ENCODE measurements at regions not wholly inside any gene's neighbourhood (a gene's known extent, or its start where the extent isn't known, plus 50 kb on each side); places are given as distances from the start of the nearest gene placed in this dataset.
"Not testable (repeated sequence)": the region's sequence is repeated elsewhere in the genome, so short reads cannot be mapped to it uniquely, and the experiment has no call there.

- DNase-seq = no peak
These were observed 350.8 kb downstream of the EMP1 start for GRCh38 chr12:13547283-13547682.

GRCh38 chr12:13546231-13546630, 349.7 kb downstream of the EMP1 start:
- DNase-seq = no peak

- no peak for DNase-seq
These were observed 342.5 kb downstream of the EMP1 start for GRCh38 chr12:13539051-13539450.

DNA sequence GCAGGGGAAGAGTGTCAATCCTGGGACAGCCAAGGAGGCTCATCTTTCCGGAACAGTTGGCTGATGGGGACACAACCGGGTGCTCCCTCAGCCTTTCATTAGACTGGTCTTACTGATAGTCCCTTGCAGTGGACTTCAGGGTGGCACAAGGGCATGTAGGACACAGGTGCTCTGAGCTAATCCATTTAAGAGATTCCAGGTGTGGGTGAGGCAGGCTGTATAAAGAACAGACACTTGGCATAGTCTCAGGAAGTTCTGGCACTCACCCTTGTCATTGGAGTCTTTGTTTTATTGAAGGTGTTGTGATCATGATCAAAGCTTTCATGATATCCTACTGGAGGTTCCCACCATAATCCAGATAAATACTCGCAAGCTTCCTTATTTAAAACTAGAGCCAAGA, 341.6 kb downstream of the EMP1 start:
- DNase-seq = no peak

DNA sequence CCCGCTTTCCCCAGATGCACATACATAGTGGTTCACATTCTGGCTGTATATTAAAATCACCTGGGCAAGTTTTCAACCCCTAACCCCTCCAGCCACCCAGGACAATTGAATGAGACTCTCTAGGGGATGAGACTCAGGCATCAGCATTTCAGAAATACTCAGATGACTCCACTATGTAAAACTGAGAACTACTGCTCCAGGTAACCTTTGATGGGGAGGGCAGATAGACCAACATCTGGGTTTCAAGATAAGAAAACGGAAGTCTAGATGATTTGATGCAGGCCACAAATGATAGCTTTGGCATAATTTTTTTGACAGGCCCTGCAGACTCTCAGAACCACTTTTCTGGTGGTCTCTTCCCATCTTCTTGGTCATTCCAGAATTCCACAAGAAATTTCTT, 341.1 kb downstream of the EMP1 start:
- DNase-seq = no peak

- DNase-seq = no peak
These were observed 339.8 kb downstream of the EMP1 start for GRCh38 chr12:13536219-13536910.

DNA sequence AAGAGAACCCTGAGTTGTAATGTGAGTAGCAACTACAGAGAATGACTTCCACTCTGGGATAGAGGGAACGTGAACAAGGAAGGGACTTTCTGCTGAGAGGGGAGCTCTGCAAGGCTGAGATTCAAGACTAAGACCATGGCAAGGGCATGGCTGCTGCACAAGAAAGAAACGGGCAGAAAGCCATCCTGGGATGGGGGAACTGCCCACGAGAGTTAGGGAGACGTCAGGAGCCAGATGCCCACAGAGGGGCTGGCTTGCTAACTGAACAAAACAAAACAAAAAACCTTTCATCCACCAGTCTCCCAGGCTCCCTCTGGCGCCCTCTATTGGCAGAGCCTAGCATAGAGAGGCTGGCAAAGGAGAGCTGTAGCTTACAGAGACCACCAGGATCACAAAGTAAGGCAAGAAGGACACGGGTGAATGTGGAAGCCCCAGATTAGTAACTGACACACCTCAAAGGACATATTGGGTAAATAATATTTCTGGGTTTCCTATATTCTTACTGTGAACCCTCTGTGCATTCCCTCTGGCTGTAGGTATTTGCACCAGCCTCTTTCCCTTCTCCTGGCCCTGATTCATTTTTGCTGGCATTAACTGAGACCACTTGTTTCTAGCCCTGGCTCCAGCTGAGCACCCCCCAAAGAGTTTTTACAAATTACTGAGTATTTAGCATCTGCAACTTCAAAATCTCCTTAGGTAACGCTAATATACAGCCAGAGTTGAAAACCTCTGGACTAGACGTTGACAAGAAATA, 338.3 kb downstream of the EMP1 start:
- peak; percentile 4 for DNase-seq

DNA sequence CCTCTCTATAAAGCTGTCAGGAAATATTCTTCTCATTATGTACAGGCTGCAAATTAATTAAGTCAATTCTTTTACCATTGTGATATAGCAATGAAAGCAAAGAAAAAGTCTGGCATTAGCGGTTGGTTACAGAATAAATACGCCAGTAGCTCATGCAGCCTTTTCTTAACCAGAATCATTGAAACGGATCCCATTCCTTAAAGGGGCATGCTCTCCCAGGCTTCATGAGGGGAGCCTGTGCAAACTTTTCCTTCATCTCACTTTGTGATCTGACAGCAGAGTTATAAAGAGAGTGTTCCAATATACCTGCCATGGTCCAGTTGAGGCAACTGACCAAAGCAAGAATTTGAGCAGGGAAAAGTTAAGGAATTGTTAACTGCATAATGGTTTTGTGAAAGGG, 337.7 kb downstream of the EMP1 start:
- DNase-seq = no peak

GRCh38 chr12:13530966-13531365, 334.4 kb downstream of the EMP1 start:
- DNase-seq = no peak

GRCh38 chr12:13526185-13526921, 329.8 kb downstream of the EMP1 start:
- not testable (repeated sequence) for DNase-seq

DNA sequence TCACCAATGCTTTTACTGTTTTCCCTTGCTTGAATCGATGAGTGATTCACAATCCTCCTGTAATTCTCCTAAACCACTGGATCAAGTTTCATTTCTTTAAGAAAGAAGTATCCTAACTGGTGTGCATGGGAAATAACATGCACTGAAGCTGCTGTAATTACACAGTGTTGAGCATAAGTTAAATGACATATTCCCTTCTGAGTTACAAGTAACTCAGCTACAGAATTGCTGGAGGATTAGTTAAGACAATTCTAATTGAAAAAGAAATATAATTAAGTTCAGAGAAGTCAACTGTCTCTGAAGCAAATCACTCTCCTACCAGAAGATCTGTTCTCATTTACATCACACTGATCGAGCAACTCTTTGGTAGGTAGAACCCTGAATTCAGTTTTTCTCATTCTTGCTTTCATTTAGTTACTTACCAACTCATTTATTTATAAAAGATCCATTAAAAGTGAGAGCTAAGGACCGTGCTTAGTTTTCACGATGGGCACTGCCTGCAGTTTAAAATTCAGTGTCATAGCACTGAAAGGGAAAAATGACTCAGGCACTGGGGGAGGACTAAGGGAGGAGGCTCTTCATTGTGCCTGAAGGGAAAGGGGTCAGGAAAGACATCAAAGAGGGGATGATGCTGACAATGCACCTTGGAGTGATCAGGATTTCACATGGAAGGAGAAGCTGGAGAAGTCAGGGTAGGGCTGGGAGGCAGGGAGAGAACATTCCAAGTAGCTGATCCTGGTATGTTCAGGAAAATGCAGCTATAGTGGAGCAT, 327.2 kb downstream of the EMP1 start:
- no peak for DNase-seq

DNA sequence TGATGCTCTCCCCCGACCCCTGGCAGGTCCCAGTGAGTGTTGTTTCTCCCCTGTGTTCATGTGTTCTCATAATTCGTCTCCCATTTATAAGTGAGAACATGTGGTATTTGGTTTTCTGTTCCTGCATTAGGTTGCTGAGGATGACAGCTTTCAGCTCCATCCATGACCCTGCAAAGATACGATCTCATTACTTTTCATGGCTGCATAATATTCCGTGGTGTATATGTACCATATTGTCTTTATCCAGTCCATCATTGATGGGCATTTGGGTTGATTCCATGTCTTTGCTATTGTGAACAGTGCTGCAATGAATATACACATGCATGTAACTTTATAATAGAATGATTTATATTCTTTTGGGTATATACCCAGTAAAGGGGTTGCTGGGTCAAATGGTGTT, 321.5 kb downstream of the EMP1 start:
- DNase-seq = not testable (repeated sequence)

DNA sequence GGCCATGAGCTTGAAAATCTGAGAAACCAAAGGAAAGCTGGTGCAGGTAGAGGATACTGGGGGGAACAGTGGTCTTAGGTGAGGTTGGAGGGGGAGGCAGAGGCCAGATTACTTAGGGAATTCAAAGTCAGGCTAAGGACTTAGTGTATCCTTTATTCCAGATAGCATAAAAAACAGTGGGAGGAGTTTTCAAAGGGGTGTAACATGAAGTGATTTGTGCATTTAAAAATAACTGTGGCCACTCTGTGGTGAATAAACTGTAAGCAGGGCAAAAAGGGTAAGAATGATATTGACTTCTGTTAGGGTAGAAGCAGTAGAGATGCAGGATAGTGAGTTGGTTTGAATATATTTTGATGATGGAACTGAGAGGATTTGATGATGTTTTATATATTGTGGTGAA, 313.2 kb downstream of the EMP1 start:
- DNase-seq = no peak

- no peak for DNase-seq
These were observed 309.1 kb downstream of the EMP1 start for GRCh38 chr12:13505636-13506035.

DNA sequence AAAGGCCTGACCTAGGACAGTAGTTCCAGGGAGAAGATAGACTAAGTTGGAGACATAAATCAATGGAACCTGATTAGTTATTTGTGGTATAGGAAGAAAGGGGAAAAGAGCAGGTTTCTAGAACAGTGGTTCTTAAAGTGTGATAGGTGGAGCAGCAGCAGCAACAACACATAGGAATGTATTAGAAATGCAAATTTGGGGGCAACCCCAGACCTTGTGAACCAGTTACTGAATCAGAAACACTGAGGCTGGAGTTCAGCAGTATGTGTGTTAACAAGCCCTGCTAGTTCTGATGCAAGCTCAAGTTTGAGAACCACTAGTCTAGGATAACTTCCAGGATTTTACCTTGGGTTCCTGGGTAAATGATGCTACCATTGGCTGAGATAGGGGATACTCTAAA, 308.7 kb downstream of the EMP1 start:
- DNase-seq = no peak

GRCh38 chr12:13504736-13505135, 308.2 kb downstream of the EMP1 start:
- no peak for DNase-seq

DNA sequence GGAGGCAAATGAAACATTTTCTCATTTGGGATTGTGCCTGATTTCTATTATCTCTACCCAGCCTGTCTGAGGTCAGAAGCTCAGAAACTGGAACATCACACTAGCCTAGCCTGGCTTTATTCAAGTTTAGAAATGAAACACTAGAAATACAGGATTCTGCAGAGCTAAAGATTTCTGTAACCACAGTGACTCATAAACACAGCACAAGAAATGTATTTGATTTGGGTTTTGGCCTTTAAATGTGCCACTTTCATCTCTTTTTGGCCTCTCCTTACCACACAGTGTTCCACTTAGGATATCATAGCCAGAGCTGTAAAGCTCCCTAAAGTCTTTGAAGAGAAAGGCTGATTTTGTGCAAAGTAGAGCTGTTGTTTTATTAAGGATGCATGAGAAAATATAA, 307.5 kb downstream of the EMP1 start:
- DNase-seq = no peak

GRCh38 chr12:13503094-13503835, 306.7 kb downstream of the EMP1 start:
- DNase-seq = no peak

- no peak for DNase-seq
These were observed 302.5 kb downstream of the EMP1 start for GRCh38 chr12:13499008-13499407.

GRCh38 chr12:13496111-13496510, 299.6 kb downstream of the EMP1 start:
- DNase-seq = no peak

DNA sequence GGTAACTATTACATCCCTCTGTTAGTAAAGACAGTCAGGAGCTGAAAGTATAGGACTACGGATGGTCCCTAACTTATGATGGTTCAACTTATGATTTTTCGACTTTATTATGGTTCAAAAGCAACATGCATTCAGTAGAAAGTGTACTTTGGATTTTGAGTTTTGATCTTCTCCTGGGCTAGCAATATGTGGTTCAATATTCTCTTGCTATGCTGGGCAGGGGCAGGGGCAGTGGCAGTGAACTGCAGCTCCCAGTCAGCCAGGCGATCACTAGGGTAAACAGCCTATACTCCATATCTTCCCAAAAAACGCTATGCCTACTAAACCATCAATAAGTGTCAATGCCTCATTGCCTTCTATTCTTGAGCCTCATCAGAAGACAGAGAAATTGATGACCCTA, 292.7 kb downstream of the EMP1 start:
- DNase-seq = no peak

DNA sequence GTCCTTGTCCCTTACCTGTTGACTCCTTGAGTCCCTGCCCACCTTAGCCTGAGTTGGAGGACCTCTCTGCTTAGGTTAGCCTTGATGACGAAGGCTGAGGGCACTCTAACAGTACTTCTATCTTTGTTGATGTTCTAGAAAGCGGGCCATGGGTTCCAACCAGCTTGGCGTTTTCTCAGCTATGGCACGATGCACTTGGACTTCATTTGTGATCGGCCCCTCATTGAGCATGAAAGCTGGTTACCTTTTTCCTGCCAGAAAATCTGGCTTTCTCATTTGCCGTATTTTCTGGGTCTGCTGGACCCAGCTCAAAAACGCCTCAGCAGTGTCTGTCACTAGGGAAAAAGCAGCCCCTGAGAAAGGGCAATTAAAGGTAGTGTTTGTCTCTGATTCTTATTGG, 290.8 kb downstream of the EMP1 start:
- no peak for DNase-seq
